Cardiac muscle cell (in vitro differentiated cells and primary cell): ENCODE measurements at regions not wholly inside any gene's neighbourhood (a gene's known extent, or its start where the extent isn't known, plus 50 kb on each side); places are given as distances from the start of the nearest gene placed in this dataset.
"Not testable (repeated sequence)": the region's sequence is repeated elsewhere in the genome, so short reads cannot be mapped to it uniquely, and the experiment has no call there.

Experiments used
- DNase-seq, 2 donors: peaks; one replicate each; pipeline versions ENCODE4 v3.0.0 to v3.0.0-alpha.2; 2010 to 2017; ENCODE audit warnings: low read depth in 1 of 2, low spot score in 1 of 2
- H3K27ac ChIP-seq: fragments of 200-600 bp; sonication (generic); 2 replicates; pipeline ENCODE4 v1.5.1; 2016
- H3K27me3 ChIP-seq: fragments of 200-600 bp; sonication (generic); 2 replicates; pipeline ENCODE4 v1.6.0; 2016; ENCODE audit warnings: control low read depth
- H3K36me3 ChIP-seq: fragments of 200-600 bp; sonication (generic); 2 replicates; pipeline ENCODE4 v1.5.1; 2016; ENCODE audit warnings: control low read depth
- H3K4me1 ChIP-seq: fragments of 200-600 bp; sonication (generic); 2 replicates; pipeline ENCODE4 v1.8.1; 2017; ENCODE audit warnings: low read depth, mild to moderate bottlenecking, mixed run types
- H3K4me3 ChIP-seq: fragments of 200-600 bp; sonication (generic); 2 replicates; pipeline ENCODE4 v1.5.1; 2016; ENCODE audit warnings: mild to moderate bottlenecking
- H3K9me3 ChIP-seq: fragments of 200-600 bp; sonication (generic); 2 replicates; pipeline ENCODE4 v1.5.1; 2017; ENCODE audit warnings: low read depth, mild to moderate bottlenecking, control low read depth
- TF ChIP-seq, protein P1 (sequence below): IDR thresholded peaks from 2 replicates; pipeline ENCODE4 v1.5.1; 2012; ENCODE audit warnings: low read depth, mild to moderate bottlenecking, low read length

DNA sequence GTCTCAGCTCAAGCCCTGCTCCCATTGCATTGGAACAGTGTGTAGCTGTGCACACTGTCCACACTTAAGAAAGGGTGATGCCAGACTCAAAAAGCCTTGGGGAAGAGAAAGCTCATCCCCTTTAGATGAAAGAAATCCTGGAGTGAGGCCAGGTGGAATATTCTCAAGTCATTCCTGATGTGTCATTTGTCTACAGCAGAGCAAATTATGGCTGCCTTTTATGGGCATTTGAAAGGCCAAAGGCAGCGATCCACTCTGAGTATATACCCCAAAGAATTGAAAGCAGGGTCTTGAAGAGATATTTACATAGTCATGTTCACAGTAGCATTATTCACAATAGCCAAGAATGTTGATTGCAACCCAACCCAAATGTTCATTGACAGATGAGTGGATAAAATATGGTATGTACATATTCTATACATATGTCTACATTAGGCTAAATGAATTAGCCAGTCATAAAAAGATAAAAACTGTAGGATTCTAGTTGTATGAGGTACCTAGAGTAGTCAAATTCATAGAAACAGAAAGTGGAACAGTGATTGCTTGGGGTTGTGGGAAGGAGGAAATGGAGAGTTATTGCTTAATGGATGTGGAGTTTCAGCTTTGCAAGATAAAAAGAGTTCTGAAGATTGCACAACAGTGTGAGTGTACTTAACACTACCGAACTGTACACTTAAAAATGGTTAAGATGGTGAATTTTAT is 214.9 kb downstream of the KCNRG start:
- H3K4me1 ChIP-seq = no peaks in the 10 kb centered on the region
- H3K36me3 ChIP-seq = no peaks in the 10 kb centered on the region
- no peak overlapping the region for H3K4me3 ChIP-seq
- DNase-seq = peak in 1 of 2 donors; percentile 90
- TF ChIP-seq, protein P1, sequence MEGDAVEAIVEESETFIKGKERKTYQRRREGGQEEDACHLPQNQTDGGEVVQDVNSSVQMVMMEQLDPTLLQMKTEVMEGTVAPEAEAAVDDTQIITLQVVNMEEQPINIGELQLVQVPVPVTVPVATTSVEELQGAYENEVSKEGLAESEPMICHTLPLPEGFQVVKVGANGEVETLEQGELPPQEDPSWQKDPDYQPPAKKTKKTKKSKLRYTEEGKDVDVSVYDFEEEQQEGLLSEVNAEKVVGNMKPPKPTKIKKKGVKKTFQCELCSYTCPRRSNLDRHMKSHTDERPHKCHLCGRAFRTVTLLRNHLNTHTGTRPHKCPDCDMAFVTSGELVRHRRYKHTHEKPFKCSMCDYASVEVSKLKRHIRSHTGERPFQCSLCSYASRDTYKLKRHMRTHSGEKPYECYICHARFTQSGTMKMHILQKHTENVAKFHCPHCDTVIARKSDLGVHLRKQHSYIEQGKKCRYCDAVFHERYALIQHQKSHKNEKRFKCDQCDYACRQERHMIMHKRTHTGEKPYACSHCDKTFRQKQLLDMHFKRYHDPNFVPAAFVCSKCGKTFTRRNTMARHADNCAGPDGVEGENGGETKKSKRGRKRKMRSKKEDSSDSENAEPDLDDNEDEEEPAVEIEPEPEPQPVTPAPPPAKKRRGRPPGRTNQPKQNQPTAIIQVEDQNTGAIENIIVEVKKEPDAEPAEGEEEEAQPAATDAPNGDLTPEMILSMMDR = no peak
- no peaks in the 10 kb centered on the region for H3K27me3 ChIP-seq
- no peaks in the 10 kb centered on the region for H3K9me3 ChIP-seq
- H3K27ac ChIP-seq = no peak overlapping the region

DNA sequence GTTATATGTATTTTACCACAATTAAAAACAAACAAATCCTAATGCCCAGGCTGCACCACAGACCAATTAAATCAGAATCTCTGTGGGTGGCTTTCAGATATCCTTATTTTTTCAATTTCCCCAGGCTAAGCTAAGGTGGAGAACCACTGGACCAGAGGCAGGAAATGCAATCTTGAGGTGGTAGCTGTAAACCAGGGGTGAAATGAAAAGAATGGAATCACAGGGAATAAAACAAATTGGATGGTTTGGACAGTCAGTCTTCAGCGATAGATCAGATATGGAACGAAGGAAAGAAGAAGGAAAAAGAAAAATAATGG is 215.4 kb downstream of the KCNRG start:
- H3K27me3 ChIP-seq = no peaks in the 10 kb centered on the region

DNA sequence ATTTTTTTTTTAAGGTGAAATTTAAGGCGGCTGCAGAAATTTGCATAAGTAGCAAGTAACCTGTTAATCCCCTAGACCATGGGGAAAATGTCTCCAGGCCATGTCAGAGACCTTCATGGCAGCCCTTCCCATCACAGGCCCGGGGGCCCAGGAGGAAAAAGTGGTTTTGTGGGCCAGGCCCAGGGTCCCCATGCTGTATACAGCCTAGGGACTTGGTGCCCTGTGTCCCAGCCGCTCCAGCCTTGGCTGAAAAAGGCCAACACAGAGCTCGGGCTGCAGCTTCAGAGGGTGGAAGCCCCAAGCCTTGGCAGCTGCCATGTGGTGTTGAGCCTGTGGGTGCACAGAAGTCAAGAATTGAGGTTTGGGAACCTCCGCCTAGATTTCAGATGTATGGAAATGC is 218.3 kb downstream of the KCNRG start:
- H3K4me1 ChIP-seq, H3K4me3 ChIP-seq, H3K27me3 ChIP-seq, H3K27ac ChIP-seq, H3K9me3 ChIP-seq, DNase-seq, H3K36me3 ChIP-seq: not testable (repeated sequence)

More for the DNA sequence above, 215.4 kb downstream of the KCNRG start:
- Histone ChIP-seq H3K27ac (no peak overlapping the region), H3K9me3 (no peaks in the 10 kb centered on the region), H3K36me3 (no peaks in the 10 kb centered on the region), H3K4me3 (no peak overlapping the region), H3K4me1 (no peaks in the 10 kb centered on the region)
- no peak for DNase-seq
- TF ChIP-seq, protein P1 = no peak

DNA sequence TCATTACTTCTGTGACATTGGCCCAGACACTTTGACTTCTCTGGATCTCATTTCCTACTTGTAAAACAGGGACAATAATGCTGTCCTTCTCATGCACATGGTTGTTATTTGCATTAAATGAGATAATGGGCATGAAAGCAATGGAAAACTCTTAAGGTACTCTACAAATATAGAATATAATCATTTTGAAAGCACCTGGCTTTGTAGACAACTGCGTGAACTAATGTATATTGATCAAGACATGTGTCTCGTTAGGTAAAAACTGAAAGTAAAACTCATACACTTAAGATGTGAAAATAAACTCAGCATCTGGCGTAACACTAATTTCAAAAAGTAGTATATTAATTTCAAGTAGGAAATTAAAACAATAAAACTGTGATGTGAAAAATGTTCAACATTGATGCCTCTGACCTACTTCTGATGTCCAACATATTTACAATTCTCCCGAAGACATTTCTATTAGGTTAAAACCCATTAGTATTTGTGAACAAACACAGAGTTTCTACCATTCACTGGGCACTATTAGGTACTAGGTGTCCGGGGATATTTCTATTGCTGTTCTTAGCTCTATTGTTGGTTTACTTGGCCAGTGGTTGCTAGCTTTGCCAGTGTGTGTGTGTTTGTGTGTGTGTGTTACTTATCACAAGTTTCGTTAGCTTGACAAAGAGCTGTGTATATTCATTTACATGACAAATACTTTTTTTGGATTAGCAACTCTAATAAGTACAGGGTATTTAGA is 220.5 kb downstream of the KCNRG start:
- Histone ChIP-seq H3K27me3 (no peaks in the 10 kb centered on the region), H3K27ac (no peak overlapping the region), H3K36me3 (no peaks in the 10 kb centered on the region), H3K4me1 (no peaks in the 10 kb centered on the region), H3K9me3 (no peaks in the 10 kb centered on the region), H3K4me3 (no peak overlapping the region)
- TF ChIP-seq, protein P1 = no peak
- no peak for DNase-seq

DNA sequence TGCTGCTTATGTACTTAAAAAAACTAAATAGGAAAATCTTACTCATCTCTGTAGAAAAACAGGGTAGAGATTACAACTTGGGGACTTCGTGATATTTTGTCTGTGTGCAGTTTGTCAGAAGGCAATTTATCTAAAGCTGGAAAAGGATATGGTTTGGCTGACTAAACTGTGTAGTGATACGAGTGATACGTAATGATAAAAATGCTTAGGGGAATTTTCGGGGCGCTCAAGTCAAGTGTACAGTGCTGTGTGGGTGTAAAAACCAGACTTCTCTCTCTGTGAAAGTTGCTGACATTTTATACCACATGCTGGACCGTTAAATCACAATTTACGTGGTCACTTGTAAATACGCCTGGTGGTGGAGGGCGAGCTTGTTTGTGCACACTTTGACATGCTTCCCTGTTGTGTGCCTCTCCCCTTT is 221.7 kb downstream of the KCNRG start:
- Histone ChIP-seq H3K4me1 (no peaks in the 10 kb centered on the region), H3K27me3 (no peaks in the 10 kb centered on the region), H3K4me3 (no peak overlapping the region), H3K27ac (no peak overlapping the region), H3K36me3 (no peaks in the 10 kb centered on the region), H3K9me3 (no peaks in the 10 kb centered on the region)
- DNase-seq = peak in 1 of 2 donors; percentile 53
- TF ChIP-seq, protein P1 = no peak

DNA sequence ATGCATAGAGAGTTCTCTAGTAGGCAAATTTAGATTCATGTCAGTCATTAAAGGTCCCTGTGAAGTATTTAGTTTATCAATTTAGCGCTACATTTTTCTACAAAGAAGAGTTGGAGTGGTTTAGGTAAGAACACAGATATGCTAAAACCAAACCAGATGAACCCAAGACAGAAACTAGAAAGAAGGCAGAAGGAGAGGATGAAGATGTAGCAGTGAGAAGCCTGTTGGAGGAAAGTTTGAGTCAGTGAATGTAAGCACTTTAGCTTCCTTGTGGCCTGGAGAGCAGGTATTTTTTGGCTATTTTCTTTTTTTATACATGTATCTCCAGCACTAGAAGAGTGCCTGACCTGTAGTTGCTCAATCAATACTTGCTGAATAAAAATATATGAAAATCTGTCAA is 223.7 kb downstream of the KCNRG start:
- TF ChIP-seq, protein P1 = no peak
- H3K36me3 ChIP-seq = no peaks in the 10 kb centered on the region
- no peaks in the 10 kb centered on the region for H3K27me3 ChIP-seq
- H3K9me3 ChIP-seq = no peaks in the 10 kb centered on the region
- no peak overlapping the region for H3K4me3 ChIP-seq
- no peak overlapping the region for H3K27ac ChIP-seq
- DNase-seq = no peak
- no peaks in the 10 kb centered on the region for H3K4me1 ChIP-seq
